ENCODE measurements at regions not wholly inside any gene's neighbourhood (a gene's known extent, or its start where the extent isn't known, plus 50 kb on each side); places are given as distances from the start of the nearest gene placed in this dataset.
"Not testable (repeated sequence)": the region's sequence is repeated elsewhere in the genome, so short reads cannot be mapped to it uniquely, and the experiment has no call there.

DNA sequence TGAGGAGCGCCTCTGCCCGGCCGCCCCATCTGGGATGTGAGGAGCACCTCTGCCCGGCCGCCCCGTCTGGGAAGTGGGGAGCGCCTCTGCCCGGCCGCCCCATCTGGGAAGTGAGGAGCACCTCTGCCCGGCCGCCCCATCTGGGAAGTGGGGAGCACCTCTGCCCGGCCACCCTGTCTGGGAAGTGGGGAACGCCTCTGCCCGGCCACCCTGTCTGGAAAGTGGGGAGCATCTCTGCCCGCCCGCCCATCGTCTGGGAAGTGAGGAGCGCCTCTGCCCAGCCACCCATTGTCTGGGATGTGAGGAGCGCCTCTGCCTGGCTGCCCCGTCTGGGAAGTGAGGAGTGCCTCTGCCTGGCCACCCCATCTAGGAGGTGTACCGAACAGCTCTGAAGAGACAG is 788.1 kb downstream of the PLA2G4A start:
- TF ChIP-seq, protein P1, sequence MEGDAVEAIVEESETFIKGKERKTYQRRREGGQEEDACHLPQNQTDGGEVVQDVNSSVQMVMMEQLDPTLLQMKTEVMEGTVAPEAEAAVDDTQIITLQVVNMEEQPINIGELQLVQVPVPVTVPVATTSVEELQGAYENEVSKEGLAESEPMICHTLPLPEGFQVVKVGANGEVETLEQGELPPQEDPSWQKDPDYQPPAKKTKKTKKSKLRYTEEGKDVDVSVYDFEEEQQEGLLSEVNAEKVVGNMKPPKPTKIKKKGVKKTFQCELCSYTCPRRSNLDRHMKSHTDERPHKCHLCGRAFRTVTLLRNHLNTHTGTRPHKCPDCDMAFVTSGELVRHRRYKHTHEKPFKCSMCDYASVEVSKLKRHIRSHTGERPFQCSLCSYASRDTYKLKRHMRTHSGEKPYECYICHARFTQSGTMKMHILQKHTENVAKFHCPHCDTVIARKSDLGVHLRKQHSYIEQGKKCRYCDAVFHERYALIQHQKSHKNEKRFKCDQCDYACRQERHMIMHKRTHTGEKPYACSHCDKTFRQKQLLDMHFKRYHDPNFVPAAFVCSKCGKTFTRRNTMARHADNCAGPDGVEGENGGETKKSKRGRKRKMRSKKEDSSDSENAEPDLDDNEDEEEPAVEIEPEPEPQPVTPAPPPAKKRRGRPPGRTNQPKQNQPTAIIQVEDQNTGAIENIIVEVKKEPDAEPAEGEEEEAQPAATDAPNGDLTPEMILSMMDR (IDR thresholded peaks at IDR 0.05; ENCODE audit: poor library complexity, severe bottlenecking), result not testable (repeated sequence)
- TF ChIP-seq RAD21 (conservative IDR thresholded peaks at IDR 0.05); POLR2AphosphoS5 (IDR thresholded peaks at IDR 0.05); EZH2 (IDR thresholded peaks at IDR 0.05; ENCODE audit: borderline replicate concordance, insufficient read depth, low read length, poor library complexity, severe bottlenecking); EP300 (conservative IDR thresholded peaks at IDR 0.05; ENCODE audit: poor library complexity, severe bottlenecking); MXI1 (conservative IDR thresholded peaks at IDR 0.05; ENCODE audit: poor library complexity, severe bottlenecking); TAF1 (IDR thresholded peaks at IDR 0.05; ENCODE audit: low read depth): not testable (repeated sequence)
- TF ChIP-seq, protein P2, sequence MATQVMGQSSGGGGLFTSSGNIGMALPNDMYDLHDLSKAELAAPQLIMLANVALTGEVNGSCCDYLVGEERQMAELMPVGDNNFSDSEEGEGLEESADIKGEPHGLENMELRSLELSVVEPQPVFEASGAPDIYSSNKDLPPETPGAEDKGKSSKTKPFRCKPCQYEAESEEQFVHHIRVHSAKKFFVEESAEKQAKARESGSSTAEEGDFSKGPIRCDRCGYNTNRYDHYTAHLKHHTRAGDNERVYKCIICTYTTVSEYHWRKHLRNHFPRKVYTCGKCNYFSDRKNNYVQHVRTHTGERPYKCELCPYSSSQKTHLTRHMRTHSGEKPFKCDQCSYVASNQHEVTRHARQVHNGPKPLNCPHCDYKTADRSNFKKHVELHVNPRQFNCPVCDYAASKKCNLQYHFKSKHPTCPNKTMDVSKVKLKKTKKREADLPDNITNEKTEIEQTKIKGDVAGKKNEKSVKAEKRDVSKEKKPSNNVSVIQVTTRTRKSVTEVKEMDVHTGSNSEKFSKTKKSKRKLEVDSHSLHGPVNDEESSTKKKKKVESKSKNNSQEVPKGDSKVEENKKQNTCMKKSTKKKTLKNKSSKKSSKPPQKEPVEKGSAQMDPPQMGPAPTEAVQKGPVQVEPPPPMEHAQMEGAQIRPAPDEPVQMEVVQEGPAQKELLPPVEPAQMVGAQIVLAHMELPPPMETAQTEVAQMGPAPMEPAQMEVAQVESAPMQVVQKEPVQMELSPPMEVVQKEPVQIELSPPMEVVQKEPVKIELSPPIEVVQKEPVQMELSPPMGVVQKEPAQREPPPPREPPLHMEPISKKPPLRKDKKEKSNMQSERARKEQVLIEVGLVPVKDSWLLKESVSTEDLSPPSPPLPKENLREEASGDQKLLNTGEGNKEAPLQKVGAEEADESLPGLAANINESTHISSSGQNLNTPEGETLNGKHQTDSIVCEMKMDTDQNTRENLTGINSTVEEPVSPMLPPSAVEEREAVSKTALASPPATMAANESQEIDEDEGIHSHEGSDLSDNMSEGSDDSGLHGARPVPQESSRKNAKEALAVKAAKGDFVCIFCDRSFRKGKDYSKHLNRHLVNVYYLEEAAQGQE (IDR thresholded peaks at IDR 0.05; ENCODE audit: borderline replicate concordance), result not testable (repeated sequence)
